NB4 (cell line): ENCODE measurements at regions not wholly inside any gene's neighbourhood (a gene's known extent, or its start where the extent isn't known, plus 50 kb on each side); places are given as distances from the start of the nearest gene placed in this dataset.
"Not testable (repeated sequence)": the region's sequence is repeated elsewhere in the genome, so short reads cannot be mapped to it uniquely, and the experiment has no call there.

Experiments used
- DNase-seq: peaks from one replicate; pipeline ENCODE4 v3.0.0; 2010; ENCODE audit warnings: low read depth
- H3K4me3 ChIP-seq: one replicate; pipeline ENCODE4 v1.5.1; 2011; ENCODE audit warnings: mild to moderate bottlenecking, low read depth, low read length, moderate library complexity
- MYC ChIP-seq: IDR thresholded peaks from 2 replicates; pipeline ENCODE4 v1.6.1; 2011; ENCODE audit warnings: low read depth, low read length
- POLR2A ChIP-seq: IDR thresholded peaks from 2 replicates; pipeline ENCODE4 v1.6.1; 2011; ENCODE audit warnings: mild to moderate bottlenecking; ENCODE audit not compliant: insufficient read length; ENCODE audit errors: extremely low read depth
- TF ChIP-seq, protein P1 (sequence below): IDR thresholded peaks from one replicate; pipeline ENCODE4 v1.5.1; 2012; ENCODE audit warnings: low read depth, low read length
- TF ChIP-seq, protein P2 (sequence below): IDR thresholded peaks from 2 replicates; pipeline ENCODE4 v1.6.1; 2011; ENCODE audit warnings: low read depth, low read length

GRCh38 chrX:115425359-115425758 is 135.6 kb upstream of the PLS3 start:
- H3K4me3 ChIP-seq: no peak overlapping the region
- DNase-seq: no peak
- TF ChIP-seq MYC (no peak), POLR2A (no peak)
- TF ChIP-seq, protein P1, sequence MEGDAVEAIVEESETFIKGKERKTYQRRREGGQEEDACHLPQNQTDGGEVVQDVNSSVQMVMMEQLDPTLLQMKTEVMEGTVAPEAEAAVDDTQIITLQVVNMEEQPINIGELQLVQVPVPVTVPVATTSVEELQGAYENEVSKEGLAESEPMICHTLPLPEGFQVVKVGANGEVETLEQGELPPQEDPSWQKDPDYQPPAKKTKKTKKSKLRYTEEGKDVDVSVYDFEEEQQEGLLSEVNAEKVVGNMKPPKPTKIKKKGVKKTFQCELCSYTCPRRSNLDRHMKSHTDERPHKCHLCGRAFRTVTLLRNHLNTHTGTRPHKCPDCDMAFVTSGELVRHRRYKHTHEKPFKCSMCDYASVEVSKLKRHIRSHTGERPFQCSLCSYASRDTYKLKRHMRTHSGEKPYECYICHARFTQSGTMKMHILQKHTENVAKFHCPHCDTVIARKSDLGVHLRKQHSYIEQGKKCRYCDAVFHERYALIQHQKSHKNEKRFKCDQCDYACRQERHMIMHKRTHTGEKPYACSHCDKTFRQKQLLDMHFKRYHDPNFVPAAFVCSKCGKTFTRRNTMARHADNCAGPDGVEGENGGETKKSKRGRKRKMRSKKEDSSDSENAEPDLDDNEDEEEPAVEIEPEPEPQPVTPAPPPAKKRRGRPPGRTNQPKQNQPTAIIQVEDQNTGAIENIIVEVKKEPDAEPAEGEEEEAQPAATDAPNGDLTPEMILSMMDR: no peak
- TF ChIP-seq, protein P2, sequence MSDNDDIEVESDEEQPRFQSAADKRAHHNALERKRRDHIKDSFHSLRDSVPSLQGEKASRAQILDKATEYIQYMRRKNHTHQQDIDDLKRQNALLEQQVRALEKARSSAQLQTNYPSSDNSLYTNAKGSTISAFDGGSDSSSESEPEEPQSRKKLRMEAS: no peak

GRCh38 chrX:115427861-115428410 is 133.0 kb upstream of the PLS3 start:
- H3K4me3 ChIP-seq: no peak overlapping the region
- TF ChIP-seq, protein P2: no peak
- no peak for DNase-seq

DNA sequence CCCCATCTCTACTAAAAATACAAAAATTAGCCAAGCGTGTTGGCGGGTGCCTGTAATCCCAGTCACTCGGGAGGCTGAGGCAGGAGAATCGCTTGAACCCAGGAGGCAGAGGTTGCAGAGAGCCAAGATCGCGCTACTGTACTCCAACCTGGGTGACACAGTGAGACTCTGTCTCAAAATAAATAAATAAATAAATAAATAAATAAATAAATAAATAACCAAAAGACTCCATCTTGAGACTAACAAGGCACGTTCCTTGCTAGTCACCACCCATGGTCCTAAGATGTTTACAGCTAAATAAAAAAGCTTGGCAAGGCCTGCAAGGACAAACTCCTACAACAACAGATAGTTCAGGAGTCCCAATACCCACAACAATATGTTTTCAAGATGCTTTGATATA is 126.1 kb upstream of the PLS3 start:
- DNase-seq: not testable (repeated sequence)

GRCh38 chrX:115437841-115438595 is 123.0 kb upstream of the PLS3 start:
- H3K4me3 ChIP-seq: no peak overlapping the region
- TF ChIP-seq POLR2A (no peak), MYC (no peak)
- TF ChIP-seq, protein P2: no peak
- TF ChIP-seq, protein P1: no peak
- DNase-seq: no peak

More for the DNA sequence above, 126.1 kb upstream of the PLS3 start:
- not testable (repeated sequence) for H3K4me3 ChIP-seq

DNA sequence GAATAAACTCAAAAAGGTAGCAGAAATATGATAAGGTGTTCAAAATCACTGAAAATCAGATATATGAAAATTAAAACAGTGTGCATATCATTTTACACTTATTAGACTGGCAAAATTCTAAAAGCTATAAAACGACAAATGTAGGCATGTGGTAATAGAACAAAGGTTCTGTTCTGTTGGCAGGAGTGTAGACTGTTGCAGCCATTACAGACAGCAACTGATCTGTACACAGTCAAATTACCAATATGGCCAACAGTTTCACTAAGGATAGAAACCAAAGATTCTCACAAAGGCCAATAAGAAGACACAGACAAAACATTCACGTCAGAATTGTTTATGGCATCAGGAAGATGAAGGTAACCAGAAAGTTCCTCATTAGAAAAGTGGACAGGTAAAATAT is 112.8 kb upstream of the PLS3 start:
- TF ChIP-seq POLR2A: no peak
- no peak overlapping the region for H3K4me3 ChIP-seq
- no peak for DNase-seq

- DNase-seq: no peak
- TF ChIP-seq, protein P2: no peak
- TF ChIP-seq MYC: no peak
- no peak for TF ChIP-seq POLR2A
- TF ChIP-seq, protein P1: no peak
These were observed 111.2 kb upstream of the PLS3 start for GRCh38 chrX:115449742-115450141.

GRCh38 chrX:115452251-115452650 is 108.7 kb upstream of the PLS3 start:
- no peak for DNase-seq
- no peak overlapping the region for H3K4me3 ChIP-seq
- TF ChIP-seq, protein P1: no peak
- TF ChIP-seq MYC (no peak), POLR2A (no peak)
- TF ChIP-seq, protein P2: no peak

More at GRCh38 chrX:115449742-115450141, 111.2 kb upstream of the PLS3 start:
- H3K4me3 ChIP-seq: no peak overlapping the region
